SK-N-SH (cell line): ENCODE measurements at regions not wholly inside any gene's neighbourhood (a gene's known extent, or its start where the extent isn't known, plus 50 kb on each side); places are given as distances from the start of the nearest gene placed in this dataset.

Experiments
- CTCF ChIA-PET: fragments of 300-600, 350-600 bp; formaldehyde crosslinking; extraction: SDS; loops from one replicate; lab custom pipeline; 2021; lab: Yijun Ruan, JAX
- POLR2A ChIA-PET: fragments of 350-600 bp; sonication (Branson Sonifier 250); formaldehyde crosslinking; extraction: SDS; loops from one replicate; lab custom pipeline; 2020; ENCODE audit warnings: antibody characterized with exemption, inconsistent platforms; lab: Yijun Ruan, JAX
- DNase-seq: peaks from one replicate; pipeline ENCODE4 v3.0.0; 2012
- H2AFZ ChIP-seq: fragments of 200-600 bp; sonication (generic); 2 replicates; pipeline ENCODE4 v1.8.1; 2016; ENCODE audit warnings: antibody characterized with exemption, mild to moderate bottlenecking, low read depth
- H3F3A ChIP-seq: fragments of 200-600 bp; sonication (generic); replicated peaks from 2 replicates; pipeline ENCODE3; 2016; ENCODE audit warnings: antibody characterized with exemption, mild to moderate bottlenecking; ENCODE audit not compliant: insufficient read depth
- H3K27ac ChIP-seq, 2 experiments: fragments of 200-500 bp in 1 of 2; fragments of 200-600 bp in 1 of 2; sonication (Bioruptor generic) in 1 of 2; sonication (generic), shearing (Covaris generic) in 1 of 2; 2 replicates each; pipeline versions ENCODE4 v1.5.1 to v1.6.1; 2014 to 2016; ENCODE audit warnings: low read depth in 2 of 2, inconsistent platforms in 1 of 2, low read length in 1 of 2, mild to moderate bottlenecking in 1 of 2, mixed read lengths in 1 of 2
- H3K27me3 ChIP-seq: fragments of 200-600 bp; sonication (generic), shearing (Covaris generic); 2 replicates; pipeline ENCODE4 v1.6.1; 2016; ENCODE audit warnings: mixed run types; ENCODE audit not compliant: insufficient read depth
- H3K36me3 ChIP-seq, 2 experiments: fragments of 200-500 bp in 1 of 2; fragments of 200-600 bp in 1 of 2; sonication (Bioruptor generic) in 1 of 2; sonication (generic) in 1 of 2; replicated peaks in 1 of 2; 2 replicates each; pipeline versions ENCODE3 to v1.5.1; 2014 to 2016; ENCODE audit warnings: low read length in 1 of 2, mild to moderate bottlenecking in 1 of 2; ENCODE audit not compliant: insufficient read depth in 2 of 2, control insufficient read depth in 1 of 2
- H3K4me1 ChIP-seq, 2 experiments: fragments of 200-500 bp in 1 of 2; fragments of 200-600 bp in 1 of 2; sonication (Bioruptor generic) in 1 of 2; sonication (generic), shearing (Covaris generic) in 1 of 2; 2 replicates each; pipeline versions ENCODE4 v1.5.1 to v1.6.1; 2014 to 2016; ENCODE audit warnings: low read depth in 1 of 2, low read length in 1 of 2, mixed run types in 1 of 2; ENCODE audit not compliant: insufficient read depth in 2 of 2, control insufficient read depth in 1 of 2
- H3K4me2 ChIP-seq: fragments of 200-600 bp; sonication (generic), shearing (Covaris generic); 2 replicates; pipeline ENCODE4 v1.6.1; 2017; ENCODE audit warnings: mixed run types
- H3K4me3 ChIP-seq, 2 experiments: fragments of 200-500 bp in 1 of 2; fragments of 200-600 bp in 1 of 2; sonication (Bioruptor generic) in 1 of 2; sonication (generic), shearing (Covaris generic) in 1 of 2; 2 replicates each; pipeline versions ENCODE4 v1.5.1 to v1.8.1; 2014 to 2016; ENCODE audit warnings: low read depth in 2 of 2, inconsistent platforms in 1 of 2, low read length in 1 of 2, mild to moderate bottlenecking in 1 of 2, mixed read lengths in 1 of 2, moderate library complexity in 1 of 2
- H3K79me2 ChIP-seq: fragments of 200-600 bp; sonication (generic); 2 replicates; pipeline ENCODE4 v1.8.1; 2017; ENCODE audit warnings: mild to moderate bottlenecking; ENCODE audit not compliant: insufficient read depth
- H3K9ac ChIP-seq: fragments of 200-600 bp; sonication (generic); 2 replicates; pipeline ENCODE4 v1.6.1; 2017; ENCODE audit warnings: mixed run types
- H3K9me2 ChIP-seq: fragments of 200-600 bp; sonication (generic); 2 replicates; pipeline ENCODE4 v1.6.1; 2017; ENCODE audit warnings: mixed run types
- H3K9me3 ChIP-seq: fragments of 200-600 bp; sonication (generic); 2 replicates; pipeline ENCODE4 v1.6.1; 2017; ENCODE audit warnings: mixed run types, mild to moderate bottlenecking, moderate library complexity
- H4K20me1 ChIP-seq: fragments of 200-600 bp; sonication (generic); 2 replicates; pipeline ENCODE4 v1.6.1; 2017; ENCODE audit warnings: mild to moderate bottlenecking, mixed run types; ENCODE audit not compliant: insufficient read depth
- CHD2 ChIP-seq: fragments of 150-350 bp; IDR thresholded peaks from 2 replicates; pipeline ENCODE4 v1.6.1; 2018; ENCODE audit warnings: low read length; ENCODE audit not compliant: partially characterized antibody
- ELF1 ChIP-seq: IDR thresholded peaks from 2 replicates; pipeline ENCODE4 v1.4.0; 2012
- EP300 ChIP-seq, 2 experiments: IDR thresholded peaks; 2 replicates each; pipeline versions ENCODE4 v1.4.0 to v1.6.1; 2012; ENCODE audit warnings: borderline replicate concordance in 1 of 2, low read depth in 1 of 2, low read length in 1 of 2
- EZH2phosphoT487 ChIP-seq: fragments of 200-600 bp; sonication (generic); IDR thresholded peaks from 2 replicates; pipeline ENCODE4 v1.6.1; 2017; ENCODE audit warnings: low read depth, mixed run types, mild to moderate bottlenecking, antibody characterized with exemption, moderate library complexity, borderline replicate concordance
- GATA2 ChIP-seq: sonication (generic); formaldehyde crosslinking; IDR thresholded peaks from 2 replicates; pipeline ENCODE4 v1.5.0; 2020; ENCODE audit warnings: mild to moderate bottlenecking, missing genetic modification reagents
- MEF2A ChIP-seq: IDR thresholded peaks from 2 replicates; pipeline ENCODE4 v1.4.0; 2012; ENCODE audit warnings: low read depth, borderline replicate concordance
- MXI1 ChIP-seq: IDR thresholded peaks from 2 replicates; pipeline ENCODE4 v1.6.1; 2012; ENCODE audit warnings: mild to moderate bottlenecking, low read depth, low read length, improper control_type of control experiment
- NRF1 ChIP-seq: IDR thresholded peaks from 2 replicates; pipeline ENCODE4 v1.6.1; 2012; ENCODE audit warnings: low read depth, mild to moderate bottlenecking, low read length
- POLR2AphosphoS5 ChIP-seq: IDR thresholded peaks from 2 replicates; pipeline ENCODE4 v1.6.1; 2012; ENCODE audit warnings: low read depth, low read length
- RAD21 ChIP-seq: IDR thresholded peaks from 2 replicates; pipeline ENCODE4 v1.6.1; 2012; ENCODE audit warnings: mild to moderate bottlenecking, low read length
- RCOR1 ChIP-seq: fragments of 150-350 bp; IDR thresholded peaks from 2 replicates; pipeline ENCODE4 v1.6.1; 2017; ENCODE audit warnings: antibody characterized with exemption, low read length
- RFX5 ChIP-seq: IDR thresholded peaks from 2 replicates; pipeline ENCODE4 v1.6.1; 2012; ENCODE audit warnings: mild to moderate bottlenecking, improper control_type of control experiment, low read length
- RXRA ChIP-seq: IDR thresholded peaks from 2 replicates; pipeline ENCODE4 v1.4.0; 2012; ENCODE audit warnings: low read depth, mild to moderate bottlenecking, borderline replicate concordance
- TAF1 ChIP-seq: IDR thresholded peaks from 2 replicates; pipeline ENCODE4 v1.6.1; 2012; ENCODE audit warnings: low read depth, mild to moderate bottlenecking, low read length, moderate library complexity, borderline replicate concordance
- TCF12 ChIP-seq: IDR thresholded peaks from 2 replicates; pipeline ENCODE4 v1.4.0; 2012
- USF1 ChIP-seq: IDR thresholded peaks from 2 replicates; pipeline ENCODE4 v1.4.0; 2012; ENCODE audit warnings: low read depth, borderline replicate concordance
- YY1 ChIP-seq: IDR thresholded peaks from 2 replicates; pipeline ENCODE4 v1.4.0; 2012; ENCODE audit warnings: low read depth, mild to moderate bottlenecking
- WGBS: methylation state at CpG from one replicate; pipeline ENCODE4 v1.1.6; 2017; ENCODE audit warnings: low lambda C conversion rate; 5-methylcytosine and 5-hydroxymethylcytosine counted together
- TF ChIP-seq, protein P1 (sequence below): IDR thresholded peaks from 2 replicates; pipeline ENCODE4 v1.6.1; 2012; ENCODE audit warnings: mild to moderate bottlenecking, low read depth, low read length, moderate library complexity
- TF ChIP-seq, protein P2 (sequence below): IDR thresholded peaks from 2 replicates; pipeline ENCODE4 v1.4.0; 2012; ENCODE audit warnings: low read depth
- TF ChIP-seq, protein P3 (sequence below): IDR thresholded peaks from 2 replicates; pipeline ENCODE4; 2012

GRCh38 chr10:27330074-27330473 is 89.5 kb upstream of the ACBD5 start:
- H3K79me2 ChIP-seq, result no peaks in the 10 kb centered on the region
- H2AFZ ChIP-seq, result no peak overlapping the region
- H3K36me3 ChIP-seq, result no peaks in the 10 kb centered on the region
- H3K4me2 ChIP-seq, result no peak overlapping the region
- no peaks in the 10 kb centered on the region for H3K9me3 ChIP-seq
- H4K20me1 ChIP-seq, result no peaks in the 10 kb centered on the region
- H3K4me3 ChIP-seq, result no peak overlapping the region
- H3K9ac ChIP-seq, result no peak overlapping the region
- no peaks in the 10 kb centered on the region for H3K27me3 ChIP-seq
- no peak overlapping the region; a peak in 1 of 4 replicates for H3K27ac ChIP-seq
- CTCF ChIA-PET, result interaction anchor here (1.8 kb wide), 1 partner anchor 30 kb away, joined by 4 read pairs; no protein-coding TSS in a partner anchor
- DNase-seq, result peak; percentile 39
- H3K4me1 ChIP-seq, result peaks cover 0 to 10% of the 10 kb centered on the region in 2 experiments; a peak in 2 of 4 replicates
- H3F3A ChIP-seq, result no peaks in the 10 kb centered on the region
- TF ChIP-seq RXRA (no peak), USF1 (no peak), RCOR1 (peak; percentile 90), EZH2phosphoT487 (no peak), TCF12 (0 out of 2 replicates have a peak, but pooled peaks have one; percentile 10), TAF1 (no peak), RAD21 (no peak), ELF1 (no peak), GATA2 (CRISPR knock-in tag) (peak; percentile 23; the same call in 1 of the 2 replicates), MEF2A (no peak), RFX5 (no peak), MXI1 (peak; percentile 34; the same call in 1 of the 2 replicates), EP300 (IDR thresholded peaks at IDR 0.05; ENCODE audit: borderline replicate concordance in 1 of 2, low read depth in 1 of 2, low read length in 1 of 2) (peak in 1 of 2 experiments; percentile 90; a peak in 2 of 4 replicates), YY1 (no peak), NRF1 (no peak), POLR2AphosphoS5 (no peak), CHD2 (peak; percentile 47)
- TF ChIP-seq, protein P1, sequence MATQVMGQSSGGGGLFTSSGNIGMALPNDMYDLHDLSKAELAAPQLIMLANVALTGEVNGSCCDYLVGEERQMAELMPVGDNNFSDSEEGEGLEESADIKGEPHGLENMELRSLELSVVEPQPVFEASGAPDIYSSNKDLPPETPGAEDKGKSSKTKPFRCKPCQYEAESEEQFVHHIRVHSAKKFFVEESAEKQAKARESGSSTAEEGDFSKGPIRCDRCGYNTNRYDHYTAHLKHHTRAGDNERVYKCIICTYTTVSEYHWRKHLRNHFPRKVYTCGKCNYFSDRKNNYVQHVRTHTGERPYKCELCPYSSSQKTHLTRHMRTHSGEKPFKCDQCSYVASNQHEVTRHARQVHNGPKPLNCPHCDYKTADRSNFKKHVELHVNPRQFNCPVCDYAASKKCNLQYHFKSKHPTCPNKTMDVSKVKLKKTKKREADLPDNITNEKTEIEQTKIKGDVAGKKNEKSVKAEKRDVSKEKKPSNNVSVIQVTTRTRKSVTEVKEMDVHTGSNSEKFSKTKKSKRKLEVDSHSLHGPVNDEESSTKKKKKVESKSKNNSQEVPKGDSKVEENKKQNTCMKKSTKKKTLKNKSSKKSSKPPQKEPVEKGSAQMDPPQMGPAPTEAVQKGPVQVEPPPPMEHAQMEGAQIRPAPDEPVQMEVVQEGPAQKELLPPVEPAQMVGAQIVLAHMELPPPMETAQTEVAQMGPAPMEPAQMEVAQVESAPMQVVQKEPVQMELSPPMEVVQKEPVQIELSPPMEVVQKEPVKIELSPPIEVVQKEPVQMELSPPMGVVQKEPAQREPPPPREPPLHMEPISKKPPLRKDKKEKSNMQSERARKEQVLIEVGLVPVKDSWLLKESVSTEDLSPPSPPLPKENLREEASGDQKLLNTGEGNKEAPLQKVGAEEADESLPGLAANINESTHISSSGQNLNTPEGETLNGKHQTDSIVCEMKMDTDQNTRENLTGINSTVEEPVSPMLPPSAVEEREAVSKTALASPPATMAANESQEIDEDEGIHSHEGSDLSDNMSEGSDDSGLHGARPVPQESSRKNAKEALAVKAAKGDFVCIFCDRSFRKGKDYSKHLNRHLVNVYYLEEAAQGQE, result no peak
- TF ChIP-seq, protein P2, sequence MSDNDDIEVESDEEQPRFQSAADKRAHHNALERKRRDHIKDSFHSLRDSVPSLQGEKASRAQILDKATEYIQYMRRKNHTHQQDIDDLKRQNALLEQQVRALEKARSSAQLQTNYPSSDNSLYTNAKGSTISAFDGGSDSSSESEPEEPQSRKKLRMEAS, result no peak
- TF ChIP-seq, protein P3, sequence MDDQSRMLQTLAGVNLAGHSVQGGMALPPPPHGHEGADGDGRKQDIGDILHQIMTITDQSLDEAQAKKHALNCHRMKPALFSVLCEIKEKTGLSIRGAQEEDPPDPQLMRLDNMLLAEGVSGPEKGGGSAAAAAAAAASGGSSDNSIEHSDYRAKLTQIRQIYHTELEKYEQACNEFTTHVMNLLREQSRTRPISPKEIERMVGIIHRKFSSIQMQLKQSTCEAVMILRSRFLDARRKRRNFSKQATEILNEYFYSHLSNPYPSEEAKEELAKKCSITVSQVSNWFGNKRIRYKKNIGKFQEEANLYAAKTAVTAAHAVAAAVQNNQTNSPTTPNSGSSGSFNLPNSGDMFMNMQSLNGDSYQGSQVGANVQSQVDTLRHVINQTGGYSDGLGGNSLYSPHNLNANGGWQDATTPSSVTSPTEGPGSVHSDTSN, result no peak
- POLR2A ChIA-PET, result no interaction called here
- H3K9me2 ChIP-seq, result no peaks in the 10 kb centered on the region
- WGBS, result 45% methylated on average over 3 of the region's 3 CpGs
